ENCODE measurements at regions not wholly inside any gene's neighbourhood (a gene's known extent, or its start where the extent isn't known, plus 50 kb on each side); places are given as distances from the start of the nearest gene placed in this dataset.
"Not testable (repeated sequence)": the region's sequence is repeated elsewhere in the genome, so short reads cannot be mapped to it uniquely, and the experiment has no call there.

DNA sequence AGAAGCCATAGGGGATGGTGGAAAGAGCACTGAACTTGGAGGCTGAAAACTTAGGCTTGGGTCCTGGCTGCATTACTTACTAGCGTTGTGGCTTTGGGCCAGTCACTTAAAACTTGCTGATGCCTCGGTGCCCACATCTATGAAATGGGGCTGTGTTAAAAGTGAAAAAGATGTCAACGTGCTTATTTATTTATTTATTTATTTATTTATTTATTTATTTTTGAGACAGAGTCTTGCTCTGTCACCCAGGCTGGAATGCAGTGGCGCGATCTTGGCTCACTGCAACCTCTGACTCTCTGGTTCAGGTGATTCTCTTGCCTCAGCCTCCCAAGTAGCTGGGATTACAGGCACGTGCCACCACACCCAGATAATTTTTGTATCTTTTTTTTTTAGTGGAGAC lies 94.3 kb downstream of the MRM1 start:
- not testable (repeated sequence) for TF ChIP-seq GABPB1 (CRISPR knock-in tag; IDR thresholded peaks at IDR 0.05); CREB1 (CRISPR knock-in tag; IDR thresholded peaks at IDR 0.05); JUN (CRISPR knock-in tag; IDR thresholded peaks at IDR 0.05); CBFB (CRISPR knock-in tag; IDR thresholded peaks at IDR 0.05; ENCODE audit: low read depth); TEAD1 (CRISPR knock-in tag; IDR thresholded peaks at IDR 0.05)
- TF ChIP-seq, protein P1, sequence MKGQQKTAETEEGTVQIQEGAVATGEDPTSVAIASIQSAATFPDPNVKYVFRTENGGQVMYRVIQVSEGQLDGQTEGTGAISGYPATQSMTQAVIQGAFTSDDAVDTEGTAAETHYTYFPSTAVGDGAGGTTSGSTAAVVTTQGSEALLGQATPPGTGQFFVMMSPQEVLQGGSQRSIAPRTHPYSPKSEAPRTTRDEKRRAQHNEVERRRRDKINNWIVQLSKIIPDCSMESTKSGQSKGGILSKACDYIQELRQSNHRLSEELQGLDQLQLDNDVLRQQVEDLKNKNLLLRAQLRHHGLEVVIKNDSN (CRISPR knock-in tag; IDR thresholded peaks at IDR 0.05) = not testable (repeated sequence)
- TF ChIP-seq, protein P2, sequence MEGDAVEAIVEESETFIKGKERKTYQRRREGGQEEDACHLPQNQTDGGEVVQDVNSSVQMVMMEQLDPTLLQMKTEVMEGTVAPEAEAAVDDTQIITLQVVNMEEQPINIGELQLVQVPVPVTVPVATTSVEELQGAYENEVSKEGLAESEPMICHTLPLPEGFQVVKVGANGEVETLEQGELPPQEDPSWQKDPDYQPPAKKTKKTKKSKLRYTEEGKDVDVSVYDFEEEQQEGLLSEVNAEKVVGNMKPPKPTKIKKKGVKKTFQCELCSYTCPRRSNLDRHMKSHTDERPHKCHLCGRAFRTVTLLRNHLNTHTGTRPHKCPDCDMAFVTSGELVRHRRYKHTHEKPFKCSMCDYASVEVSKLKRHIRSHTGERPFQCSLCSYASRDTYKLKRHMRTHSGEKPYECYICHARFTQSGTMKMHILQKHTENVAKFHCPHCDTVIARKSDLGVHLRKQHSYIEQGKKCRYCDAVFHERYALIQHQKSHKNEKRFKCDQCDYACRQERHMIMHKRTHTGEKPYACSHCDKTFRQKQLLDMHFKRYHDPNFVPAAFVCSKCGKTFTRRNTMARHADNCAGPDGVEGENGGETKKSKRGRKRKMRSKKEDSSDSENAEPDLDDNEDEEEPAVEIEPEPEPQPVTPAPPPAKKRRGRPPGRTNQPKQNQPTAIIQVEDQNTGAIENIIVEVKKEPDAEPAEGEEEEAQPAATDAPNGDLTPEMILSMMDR (IDR thresholded peaks at IDR 0.05) = not testable (repeated sequence)

Measured in WTC11 (cell line).